PC-9 (cell line): ENCODE measurements at regions not wholly inside any gene's neighbourhood (a gene's known extent, or its start where the extent isn't known, plus 50 kb on each side); places are given as distances from the start of the nearest gene placed in this dataset.

Experiments
- BruUV-seq: library from RNA; stranded (reverse); fragments of 400-500 nt; replicated peaks from 2 replicates; lab custom pipeline; 2021; lab: Mats Ljungman, UMichigan
- CTCF ChIA-PET: fragments of 300-600 bp; sonication (Branson Sonifier 250); formaldehyde crosslinking; loops from one replicate; lab custom pipeline; 2022; ENCODE audit warnings: antibody characterized with exemption; lab: Charles Lee
- POLR2A ChIA-PET: fragments of 300-600 bp; sonication (Branson Sonifier 250); formaldehyde crosslinking; loops from one replicate; lab custom pipeline; 2022; ENCODE audit warnings: antibody characterized with exemption; ENCODE audit not compliant: unreplicated experiment; lab: Charles Lee
- DNase-seq, 2 experiments: peaks; one replicate each; pipeline versions ENCODE4 v3.0.0 to v3.0.0-alpha.2; 2015 to 2022; ENCODE audit warnings: mixed read lengths in 1 of 2
- H2AFZ ChIP-seq: fragments of 200-600 bp; sonication (generic); 2 replicates; pipeline ENCODE4 v1.8.1; 2017; ENCODE audit warnings: antibody characterized with exemption
- H3F3A ChIP-seq: fragments of 200-600 bp; sonication (generic); 2 replicates; pipeline ENCODE4 v1.8.1; 2017; ENCODE audit warnings: antibody characterized with exemption, mild to moderate bottlenecking, low read depth; ENCODE audit not compliant: insufficient read depth
- H3K27ac ChIP-seq: fragments of 200-600 bp; sonication (generic); 2 replicates; pipeline ENCODE4 v1.6.1; 2016; ENCODE audit warnings: mixed run types
- H3K27me3 ChIP-seq: fragments of 200-600 bp; sonication (generic); 2 replicates; pipeline ENCODE4 v1.6.1; 2016; ENCODE audit warnings: low read depth, mixed run types; ENCODE audit not compliant: insufficient read depth
- H3K36me3 ChIP-seq: fragments of 200-600 bp; sonication (generic); 2 replicates; pipeline ENCODE4 v1.6.1; 2016; ENCODE audit warnings: low read depth, mixed run types
- H3K4me1 ChIP-seq: fragments of 200-600 bp; sonication (generic); replicated peaks from 2 replicates; pipeline ENCODE4 v1.6.1; 2016; ENCODE audit warnings: mixed run types; ENCODE audit not compliant: insufficient read depth
- H3K4me2 ChIP-seq: fragments of 200-600 bp; sonication (generic); 2 replicates; pipeline ENCODE4 v1.6.1; 2017; ENCODE audit warnings: mixed run types
- H3K4me3 ChIP-seq: fragments of 200-600 bp; sonication (generic); 2 replicates; pipeline ENCODE4 v1.6.1; 2016; ENCODE audit warnings: mixed run types
- H3K79me2 ChIP-seq: fragments of 200-600 bp; sonication (generic); 2 replicates; pipeline ENCODE4 v1.6.1; 2017; ENCODE audit warnings: low read depth, mixed run types
- H3K9me2 ChIP-seq: fragments of 200-600 bp; sonication (generic); 2 replicates; pipeline ENCODE4 v1.8.1; 2017; ENCODE audit warnings: mild to moderate bottlenecking; ENCODE audit not compliant: insufficient read depth
- H3K9me3 ChIP-seq: fragments of 200-600 bp; sonication (generic); 2 replicates; pipeline ENCODE4 v1.8.1; 2016; ENCODE audit warnings: low read depth; ENCODE audit not compliant: insufficient read depth
- H4K20me1 ChIP-seq: fragments of 200-600 bp; sonication (generic); 2 replicates; pipeline ENCODE4 v1.8.1; 2017; ENCODE audit not compliant: insufficient read depth
- CTCF ChIP-seq: fragments of 200-600 bp; sonication (generic); conservative IDR thresholded peaks from 2 replicates; pipeline ENCODE4 v1.6.1; 2017; ENCODE audit warnings: mixed run types, antibody characterized with exemption, mild to moderate bottlenecking, moderate library complexity
- EZH2 ChIP-seq: fragments of 200-600 bp; sonication (generic); IDR thresholded peaks from 2 replicates; pipeline ENCODE4 v1.8.0; 2017; ENCODE audit warnings: antibody characterized with exemption, low read depth
- intact Hi-C: fragments of 100-400 bp; cut with micrococcal nuclease; formaldehyde crosslinking; loops from one replicate; pipeline ENCODE4 v1.10.0; 2022; ENCODE audit not compliant: unreplicated experiment

- Histone ChIP-seq H3K4me1 (no peaks in the 10 kb centered on the region), H3K9me2 (no peaks in the 10 kb centered on the region; the same call in 1 of the 2 replicates), H3K27ac (no peak overlapping the region), H3K36me3 (no peaks in the 10 kb centered on the region), H4K20me1 (no peaks in the 10 kb centered on the region), H3K27me3 (no peaks in the 10 kb centered on the region), H3K9me3 (no peaks in the 10 kb centered on the region), H3K79me2 (no peaks in the 10 kb centered on the region), H3K4me3 (no peak overlapping the region), H2AFZ (no peak overlapping the region), H3F3A (no peaks in the 10 kb centered on the region), H3K4me2 (no peak overlapping the region)
- CTCF ChIA-PET: no interaction called here
- BruUV-seq: no TSS peak
- DNase-seq: no peak
- POLR2A ChIA-PET: no interaction called here
- intact Hi-C loops: loop anchor here (10.0 kb wide), 1 partner anchor 1537 kb away; no protein-coding TSS in a partner anchor
- TF ChIP-seq CTCF (no peak), EZH2 (no peak)
Measured at GRCh38 chr3:146827836-146828235, 222.7 kb upstream of the PLSCR5 start.

- H3K27me3 ChIP-seq: no peaks in the 10 kb centered on the region
- intact Hi-C loops: loop anchor here (5.0 to 10.0 kb wide), 2 partner anchors 364 to 1541 kb away; no protein-coding TSS in a partner anchor
- BruUV-seq: no TSS peak
- H3K27ac ChIP-seq: no peak overlapping the region
- H3K36me3 ChIP-seq: no peaks in the 10 kb centered on the region
- no peak for TF ChIP-seq EZH2
- TF ChIP-seq CTCF: no peak
- no peak overlapping the region for H3K4me2 ChIP-seq
- DNase-seq: no peak
- no peaks in the 10 kb centered on the region for H3K4me1 ChIP-seq
- no peaks in the 10 kb centered on the region for H3K9me2 ChIP-seq
- ChIA-PET CTCF (no interaction called here), POLR2A (interaction anchor here (0.6 kb wide), 1 partner anchor 12 kb away, joined by 3 read pairs; no protein-coding TSS in a partner anchor)
- no peak overlapping the region for H3K4me3 ChIP-seq
- no peaks in the 10 kb centered on the region for H3K79me2 ChIP-seq
- H4K20me1 ChIP-seq: no peaks in the 10 kb centered on the region
- no peak overlapping the region for H2AFZ ChIP-seq
- H3F3A ChIP-seq: no peaks in the 10 kb centered on the region
- no peaks in the 10 kb centered on the region for H3K9me3 ChIP-seq
Measured at GRCh38 chr3:146823622-146824021, 218.5 kb upstream of the PLSCR5 start.

- Histone ChIP-seq H3K27me3 (no peaks in the 10 kb centered on the region), H3F3A (no peaks in the 10 kb centered on the region), H3K27ac (no peak overlapping the region), H3K4me1 (no peaks in the 10 kb centered on the region), H3K9me3 (no peaks in the 10 kb centered on the region), H2AFZ (0 out of 2 replicates have a peak overlapping the region, but pooled peaks have one; percentile 58), H4K20me1 (no peaks in the 10 kb centered on the region), H3K9me2 (no peaks in the 10 kb centered on the region), H3K79me2 (no peaks in the 10 kb centered on the region), H3K4me2 (no peak overlapping the region), H3K4me3 (no peak overlapping the region), H3K36me3 (no peaks in the 10 kb centered on the region)
- CTCF ChIA-PET: no interaction called here
- no peak for TF ChIP-seq EZH2
- no peak for TF ChIP-seq CTCF
- BruUV-seq: no TSS peak
- no peak for DNase-seq
- intact Hi-C loops: loop anchor here (5.0 to 10.0 kb wide), 2 partner anchors 1256 to 1898 kb away; no protein-coding TSS in a partner anchor
- POLR2A ChIA-PET: no interaction called here
Measured at GRCh38 chr3:146818866-146819265, 213.7 kb upstream of the PLSCR5 start.
